ENCODE measurements at regions not wholly inside any gene's neighbourhood (a gene's known extent, or its start where the extent isn't known, plus 50 kb on each side); places are given as distances from the start of the nearest gene placed in this dataset.

- no peak overlapping the region for H3K4me3 ChIP-seq (ENCODE audit: low read depth, low read length)
- DNase-seq (ENCODE audit: low read depth) = no peak
- no peak for TF ChIP-seq CTCF (IDR thresholded peaks at IDR 0.05; ENCODE audit: control insufficient read depth, extremely low read depth, insufficient read depth)
Observed at GRCh38 chr5:155181542-155181941, 168.0 kb downstream of the KIF4B start.

GRCh38 chr5:155189476-155189875 lies 175.9 kb downstream of the KIF4B start:
- no peak for DNase-seq (ENCODE audit: low read depth)
- no peak for TF ChIP-seq CTCF (IDR thresholded peaks at IDR 0.05; ENCODE audit: control insufficient read depth, extremely low read depth, insufficient read depth)
- no peak overlapping the region for H3K4me3 ChIP-seq (ENCODE audit: low read depth, low read length)

GRCh38 chr5:155189981-155190380 lies 176.4 kb downstream of the KIF4B start:
- no peak for DNase-seq (ENCODE audit: low read depth)
- no peak for TF ChIP-seq CTCF (IDR thresholded peaks at IDR 0.05; ENCODE audit: control insufficient read depth, extremely low read depth, insufficient read depth)
- no peak overlapping the region for H3K4me3 ChIP-seq (ENCODE audit: low read depth, low read length)

GRCh38 chr5:155193029-155193428 lies 179.5 kb downstream of the KIF4B start:
- no peak for TF ChIP-seq CTCF (IDR thresholded peaks at IDR 0.05; ENCODE audit: control insufficient read depth, extremely low read depth, insufficient read depth)
- no peak overlapping the region for H3K4me3 ChIP-seq (ENCODE audit: low read depth, low read length)
- peak; percentile 1 for DNase-seq (ENCODE audit: low read depth)

GRCh38 chr5:155193483-155194107 lies 180.0 kb downstream of the KIF4B start:
- H3K4me3 ChIP-seq (ENCODE audit: low read depth, low read length) = no peak overlapping the region
- no peak for DNase-seq (ENCODE audit: low read depth)
- no peak for TF ChIP-seq CTCF (IDR thresholded peaks at IDR 0.05; ENCODE audit: control insufficient read depth, extremely low read depth, insufficient read depth)

- TF ChIP-seq CTCF (IDR thresholded peaks at IDR 0.05; ENCODE audit: control insufficient read depth, extremely low read depth, insufficient read depth) = no peak
- no peak for DNase-seq (ENCODE audit: low read depth)
- no peak overlapping the region for H3K4me3 ChIP-seq (ENCODE audit: low read depth, low read length)
Observed at GRCh38 chr5:155200608-155201007, 187.1 kb downstream of the KIF4B start.

GRCh38 chr5:155211764-155212163 lies 198.2 kb downstream of the KIF4B start:
- no peak for TF ChIP-seq CTCF (IDR thresholded peaks at IDR 0.05; ENCODE audit: control insufficient read depth, extremely low read depth, insufficient read depth)
- H3K4me3 ChIP-seq (ENCODE audit: low read depth, low read length) = no peak overlapping the region
- DNase-seq (ENCODE audit: low read depth) = no peak

Data from LNCaP clone FGC (cell line).